Upper lobe of right lung (tissue), 1 donor: ENCODE measurements at regions not wholly inside any gene's neighbourhood (a gene's known extent, or its start where the extent isn't known, plus 50 kb on each side); places are given as distances from the start of the nearest gene placed in this dataset.
A peak's percentile ranks its signal among the peaks of the same experiment; 100 is the strongest.

Experiments
- ATAC-seq: fragments of 200-7000 bp; cut with Tn5 transposase; one replicate; pipeline ENCODE4 v1.9.1; 2020; ENCODE audit warnings: mild to moderate bottlenecking, moderate library complexity
- DNase-seq: peaks from one replicate; pipeline ENCODE4 v3.0.0-alpha.2; 2020
- H3K27ac ChIP-seq: fragments of 200-600 bp; one replicate; pipeline ENCODE4 v1.8.0; 2022
- H3K27me3 ChIP-seq: fragments of 200-600 bp; one replicate; pipeline ENCODE4 v1.8.0; 2022; ENCODE audit warnings: mild to moderate bottlenecking
- H3K36me3 ChIP-seq: fragments of 200-600 bp; one replicate; pipeline ENCODE4 v1.8.0; 2022
- H3K4me1 ChIP-seq: fragments of 200-600 bp; one replicate; pipeline ENCODE4 v1.8.0; 2022
- H3K4me3 ChIP-seq: fragments of 200-600 bp; one replicate; pipeline ENCODE4 v1.8.0; 2022; ENCODE audit warnings: mild to moderate bottlenecking
- H3K9me3 ChIP-seq: fragments of 200-600 bp; one replicate; pipeline ENCODE4 v1.8.0; 2022
- CTCF ChIP-seq: fragments of 200-600 bp; IDR thresholded peaks from one replicate; pipeline ENCODE4 v1.8.0; 2022; ENCODE audit warnings: antibody characterized with exemption
- intact Hi-C: fragments of 100-400 bp; cut with DNase I; formaldehyde crosslinking; loops from one replicate; pipeline ENCODE4 v1.11.0; 2022
- donor health status: DM: no; HTN: yes; CAD: no; lungs with severe emphysema.

- H3K27me3 ChIP-seq, result no peaks in the 10 kb centered on the region
- no peak for TF ChIP-seq CTCF
- no peak for ATAC-seq
Observed at GRCh38 chr13:79811170-79811569, 330.2 kb downstream of the NDFIP2 start.

GRCh38 chr13:79810669-79811068, 329.7 kb downstream of the NDFIP2 start:
- no peaks in the 10 kb centered on the region for H3K27me3 ChIP-seq
- H3K9me3 ChIP-seq, result no peaks in the 10 kb centered on the region
- H3K4me1 ChIP-seq, result peaks cover 4% of the 10 kb centered on the region
- TF ChIP-seq CTCF, result no peak
- H3K36me3 ChIP-seq, result no peaks in the 10 kb centered on the region
- intact Hi-C loops, result no loop called here
- DNase-seq (no peak), ATAC-seq (peak; percentile 40)
- no peak overlapping the region for H3K4me3 ChIP-seq
- H3K27ac ChIP-seq, result no peak overlapping the region

More at GRCh38 chr13:79811170-79811569, 330.2 kb downstream of the NDFIP2 start:
- no peaks in the 10 kb centered on the region for H3K36me3 ChIP-seq
- peaks cover 4% of the 10 kb centered on the region for H3K4me1 ChIP-seq
- H3K4me3 ChIP-seq, result no peak overlapping the region
- intact Hi-C loops, result no loop called here
- DNase-seq, result no peak
- no peaks in the 10 kb centered on the region for H3K9me3 ChIP-seq
- H3K27ac ChIP-seq, result no peak overlapping the region

- intact Hi-C loops, result no loop called here
Observed at GRCh38 chr13:79810018-79810417, 329.1 kb downstream of the NDFIP2 start.

GRCh38 chr13:79808475-79808874, 327.5 kb downstream of the NDFIP2 start:
- H3K27ac ChIP-seq, result no peak overlapping the region
- H3K27me3 ChIP-seq, result no peaks in the 10 kb centered on the region
- H3K36me3 ChIP-seq, result no peaks in the 10 kb centered on the region
- peaks cover 4% of the 10 kb centered on the region for H3K4me1 ChIP-seq
- intact Hi-C loops, result no loop called here
- H3K4me3 ChIP-seq, result no peak overlapping the region
- DNase-seq, result no peak
- H3K9me3 ChIP-seq, result no peaks in the 10 kb centered on the region
- no peak for TF ChIP-seq CTCF
- no peak for ATAC-seq

More at GRCh38 chr13:79810018-79810417, 329.1 kb downstream of the NDFIP2 start:
- no peaks in the 10 kb centered on the region for H3K36me3 ChIP-seq
- no peaks in the 10 kb centered on the region for H3K27me3 ChIP-seq
- DNase-seq (no peak), ATAC-seq (no peak)
- H3K4me1 ChIP-seq, result peaks cover 4% of the 10 kb centered on the region
- no peak overlapping the region for H3K27ac ChIP-seq
- no peaks in the 10 kb centered on the region for H3K9me3 ChIP-seq
- no peak for TF ChIP-seq CTCF
- no peak overlapping the region for H3K4me3 ChIP-seq

- Histone ChIP-seq H3K27me3 (no peaks in the 10 kb centered on the region), H3K4me3 (no peak overlapping the region), H3K4me1 (peaks cover 2% of the 10 kb centered on the region), H3K27ac (no peak overlapping the region), H3K9me3 (no peaks in the 10 kb centered on the region), H3K36me3 (no peaks in the 10 kb centered on the region)
- ATAC-seq (peak; percentile 20), DNase-seq (no peak)
- no peak for TF ChIP-seq CTCF
- intact Hi-C loops, result no loop called here
Observed at GRCh38 chr13:79807554-79807953, 326.6 kb downstream of the NDFIP2 start.

GRCh38 chr13:79806821-79807220, 325.9 kb downstream of the NDFIP2 start:
- no peak overlapping the region for H3K4me3 ChIP-seq
- no peaks in the 10 kb centered on the region for H3K27me3 ChIP-seq
- H3K9me3 ChIP-seq, result no peaks in the 10 kb centered on the region
- H3K4me1 ChIP-seq, result no peaks in the 10 kb centered on the region
- H3K36me3 ChIP-seq, result no peaks in the 10 kb centered on the region
- TF ChIP-seq CTCF, result no peak
- ATAC-seq (no peak), DNase-seq (no peak)
- H3K27ac ChIP-seq, result no peak overlapping the region
- intact Hi-C loops, result no loop called here
